Epithelial cell of esophagus (primary cell): ENCODE measurements at regions not wholly inside any gene's neighbourhood (a gene's known extent, or its start where the extent isn't known, plus 50 kb on each side); places are given as distances from the start of the nearest gene placed in this dataset.

Experiments used
- DNase-seq: peaks from one replicate; pipeline ENCODE4 v3.0.0; 2010; ENCODE audit warnings: low read depth
- H3K4me3 ChIP-seq: 2 replicates; pipeline ENCODE4 v1.5.1; 2011; ENCODE audit warnings: mild to moderate bottlenecking, low read length, control low read depth
- TF ChIP-seq, protein P1 (sequence below): IDR thresholded peaks from 2 replicates; pipeline ENCODE4 v1.5.1; 2011; ENCODE audit warnings: low read depth, mild to moderate bottlenecking, low read length, control low read depth, inconsistent platforms; ENCODE audit not compliant: insufficient read depth; ENCODE audit errors: missing control alignments

DNA sequence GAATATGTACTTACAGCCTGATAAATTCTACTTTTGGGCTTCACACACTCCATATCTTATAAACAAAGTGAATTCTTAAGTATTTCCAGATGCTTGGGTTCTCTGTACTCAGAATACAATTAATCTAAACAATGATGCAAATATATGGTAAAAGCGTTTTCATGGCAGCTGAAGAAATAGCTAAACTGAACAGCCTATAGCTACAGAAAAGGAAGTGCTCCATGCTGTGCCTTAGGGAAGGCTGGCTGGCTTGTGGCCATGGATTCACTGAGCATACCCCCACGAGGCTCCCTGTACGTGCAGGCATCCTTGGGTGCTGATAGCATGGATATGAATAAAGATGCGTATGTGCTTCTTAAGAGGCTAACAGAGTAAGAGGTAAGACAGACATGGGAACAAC lies 264.0 kb downstream of the KLF13 start:
- no peak overlapping the region for H3K4me3 ChIP-seq
- TF ChIP-seq, protein P1, sequence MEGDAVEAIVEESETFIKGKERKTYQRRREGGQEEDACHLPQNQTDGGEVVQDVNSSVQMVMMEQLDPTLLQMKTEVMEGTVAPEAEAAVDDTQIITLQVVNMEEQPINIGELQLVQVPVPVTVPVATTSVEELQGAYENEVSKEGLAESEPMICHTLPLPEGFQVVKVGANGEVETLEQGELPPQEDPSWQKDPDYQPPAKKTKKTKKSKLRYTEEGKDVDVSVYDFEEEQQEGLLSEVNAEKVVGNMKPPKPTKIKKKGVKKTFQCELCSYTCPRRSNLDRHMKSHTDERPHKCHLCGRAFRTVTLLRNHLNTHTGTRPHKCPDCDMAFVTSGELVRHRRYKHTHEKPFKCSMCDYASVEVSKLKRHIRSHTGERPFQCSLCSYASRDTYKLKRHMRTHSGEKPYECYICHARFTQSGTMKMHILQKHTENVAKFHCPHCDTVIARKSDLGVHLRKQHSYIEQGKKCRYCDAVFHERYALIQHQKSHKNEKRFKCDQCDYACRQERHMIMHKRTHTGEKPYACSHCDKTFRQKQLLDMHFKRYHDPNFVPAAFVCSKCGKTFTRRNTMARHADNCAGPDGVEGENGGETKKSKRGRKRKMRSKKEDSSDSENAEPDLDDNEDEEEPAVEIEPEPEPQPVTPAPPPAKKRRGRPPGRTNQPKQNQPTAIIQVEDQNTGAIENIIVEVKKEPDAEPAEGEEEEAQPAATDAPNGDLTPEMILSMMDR: no peak
- no peak for DNase-seq

DNA sequence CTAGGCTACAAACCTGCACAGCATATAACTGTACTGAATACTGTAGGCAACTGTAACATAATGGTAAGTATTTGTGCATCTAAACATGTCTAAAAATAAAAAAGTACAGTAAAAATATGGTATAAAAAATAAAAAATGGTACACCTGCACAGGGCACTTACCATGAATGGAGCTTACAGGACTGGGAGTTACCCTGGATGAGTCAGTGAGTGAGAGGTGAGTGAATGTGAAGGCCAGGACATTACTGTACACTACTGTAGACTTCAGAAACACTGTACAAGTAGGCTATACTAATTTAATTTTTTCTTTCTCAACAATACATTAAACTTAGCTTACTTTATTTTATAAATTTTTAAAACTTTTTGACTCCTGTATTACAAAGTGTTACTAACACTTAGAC lies 265.3 kb downstream of the KLF13 start:
- TF ChIP-seq, protein P1: no peak
- DNase-seq: peak; percentile 27
- H3K4me3 ChIP-seq: no peak overlapping the region

DNA sequence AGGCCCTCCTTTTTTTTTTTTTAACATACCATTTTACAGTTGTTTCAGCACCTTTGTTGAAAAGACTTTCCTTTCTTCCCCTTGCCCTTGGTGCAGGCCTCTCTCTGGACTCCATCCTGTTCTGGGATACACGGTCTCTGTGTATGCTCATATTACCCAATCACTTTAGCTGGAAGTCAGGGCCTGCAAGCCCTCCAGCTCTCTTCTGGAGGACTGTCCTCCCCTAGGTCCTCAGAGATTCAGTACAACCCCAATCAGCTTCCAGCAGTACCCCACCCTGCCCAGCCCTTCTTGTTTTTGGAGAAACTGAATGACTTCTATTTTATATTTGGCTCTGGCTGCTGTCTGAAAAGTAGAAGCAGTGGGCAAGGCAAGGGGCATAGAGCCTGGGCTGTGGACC lies 270.8 kb downstream of the KLF13 start:
- no peak overlapping the region for H3K4me3 ChIP-seq
- TF ChIP-seq, protein P1: no peak
- DNase-seq: no peak

DNA sequence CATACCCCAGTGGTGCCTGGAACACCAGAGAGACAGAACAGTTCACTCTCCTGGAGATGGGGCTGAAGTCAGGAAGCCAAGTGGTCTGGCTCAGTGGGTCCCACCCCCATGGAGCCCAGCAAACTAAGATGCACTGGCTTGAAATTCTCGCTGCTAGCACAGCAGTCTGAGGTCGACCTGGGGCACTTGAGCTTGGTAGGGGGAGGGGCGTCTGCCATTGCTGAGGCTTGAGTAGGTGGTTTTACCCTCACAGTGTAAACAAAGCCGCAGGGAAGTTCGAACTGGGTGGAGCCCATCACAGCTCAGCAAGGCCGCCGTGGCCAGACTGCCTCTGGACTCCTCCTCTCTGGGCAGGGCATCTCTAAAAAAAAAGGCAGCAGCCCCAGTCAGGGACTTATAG lies 272.0 kb downstream of the KLF13 start:
- peak; percentile 6 for DNase-seq
- TF ChIP-seq, protein P1: no peak
- H3K4me3 ChIP-seq: no peak overlapping the region

DNA sequence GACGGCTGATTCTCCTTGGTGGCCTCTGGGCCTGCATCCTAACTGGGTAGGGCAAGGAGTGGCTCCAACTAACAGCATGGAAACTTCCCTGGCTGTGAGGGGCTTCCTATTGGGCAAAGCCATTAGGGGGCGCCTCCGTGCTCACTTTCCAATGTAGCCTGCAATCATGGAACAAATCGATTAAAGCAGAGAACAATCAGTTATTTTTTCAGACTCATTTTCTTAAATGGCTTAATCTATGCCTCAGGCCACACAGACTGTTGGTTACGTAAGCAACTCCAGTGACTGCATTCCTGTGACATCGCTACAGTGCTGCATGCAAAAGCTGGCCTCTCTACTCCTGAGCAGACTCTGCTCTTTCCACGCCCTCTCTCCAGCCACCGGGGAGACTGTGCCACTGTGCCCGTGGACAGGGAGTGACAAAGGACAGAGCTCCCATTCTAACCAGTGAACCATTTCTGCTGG lies 278.9 kb downstream of the KLF13 start:
- no peak overlapping the region for H3K4me3 ChIP-seq
- TF ChIP-seq, protein P1: no peak
- DNase-seq: peak; percentile 52

DNA sequence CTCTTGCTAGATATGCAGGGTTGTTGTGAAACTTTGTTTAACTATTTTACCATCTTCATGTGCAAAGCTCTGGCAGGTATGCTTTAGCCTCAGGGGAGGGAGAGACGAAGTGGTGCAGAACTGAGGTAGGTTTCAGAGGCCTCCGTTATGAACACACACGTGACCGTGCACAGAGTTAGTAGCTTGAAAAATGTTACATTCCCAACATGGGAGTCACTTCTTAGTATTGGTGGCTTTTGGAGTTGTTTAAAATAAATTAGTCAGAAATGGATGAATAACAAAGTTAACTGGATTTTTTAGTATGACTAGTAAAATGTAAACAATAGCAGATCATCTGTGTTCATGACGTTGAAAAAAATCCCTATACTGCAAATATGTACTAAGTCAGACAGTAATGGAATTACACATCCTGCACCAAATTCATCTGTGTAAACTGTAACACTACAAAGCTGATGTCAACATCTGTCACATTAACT lies 279.6 kb downstream of the KLF13 start:
- TF ChIP-seq, protein P1: no peak
- no peak overlapping the region for H3K4me3 ChIP-seq
- DNase-seq: peak; percentile 73

DNA sequence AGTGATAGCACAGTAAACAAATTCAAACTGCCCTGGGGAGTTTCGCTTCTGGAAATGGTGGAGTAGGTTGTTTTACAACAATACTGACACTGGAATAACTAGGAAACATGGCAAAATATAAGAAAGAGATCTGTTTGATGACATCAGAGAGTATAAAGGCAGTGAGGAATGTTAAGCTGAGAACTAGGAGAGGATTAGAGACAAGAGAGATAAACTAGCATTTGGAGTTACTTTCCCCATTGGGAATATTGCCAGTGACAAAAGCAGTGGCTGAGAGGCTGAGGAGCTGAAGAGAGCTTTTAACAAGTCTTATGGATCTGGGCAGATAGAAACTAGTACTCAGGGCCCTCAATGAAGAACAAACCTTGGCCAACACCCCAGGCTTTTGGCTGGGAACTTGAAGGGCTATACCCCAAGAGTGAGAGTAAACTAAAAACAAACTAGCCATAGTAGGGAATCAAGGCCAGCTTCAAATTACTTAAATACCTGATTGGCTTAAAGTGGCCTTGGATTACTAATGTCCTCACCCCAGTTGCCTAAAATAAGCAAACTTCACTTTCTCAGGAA lies 280.4 kb downstream of the KLF13 start:
- H3K4me3 ChIP-seq: no peak overlapping the region
- TF ChIP-seq, protein P1: no peak
- no peak for DNase-seq
